ENCODE measurements at regions not wholly inside any gene's neighbourhood (a gene's known extent, or its start where the extent isn't known, plus 50 kb on each side); places are given as distances from the start of the nearest gene placed in this dataset.

DNA sequence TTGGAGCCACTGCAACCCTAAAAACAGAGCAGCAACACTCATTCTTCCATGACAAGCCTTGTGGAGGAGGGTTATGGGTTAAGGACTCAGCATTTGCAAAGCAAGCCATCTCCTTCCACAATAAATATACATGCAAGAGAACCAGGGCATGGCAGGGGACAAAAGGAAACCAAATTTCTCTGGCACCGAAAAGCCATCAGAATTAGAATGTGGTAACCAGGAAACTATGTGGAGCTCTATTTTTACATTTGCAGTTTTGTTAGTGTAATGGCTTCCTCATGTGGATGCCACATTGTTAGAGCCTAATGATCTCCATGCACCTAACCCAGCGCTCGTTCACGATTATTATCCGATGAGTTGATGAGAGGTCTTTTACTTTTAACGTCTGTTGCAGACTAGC lies 91.7 kb downstream of the NAV1 start:
- ATAC-seq (ENCODE audit: low FRiP score) (no peak), DNase-seq (no peak)
- H3K27me3 ChIP-seq (ENCODE audit: control insufficient read depth in 1 of 2, insufficient read depth in 2 of 2, low read length in 1 of 2): no peaks in the 10 kb centered on the region
- H3K9me3 ChIP-seq (ENCODE audit: control insufficient read depth, low read length): no peaks in the 10 kb centered on the region
- intact Hi-C loops (cut with DNase I): no loop called here
- H3K4me3 ChIP-seq (ENCODE audit: low read length in 2 of 2): no peak overlapping the region
- H3K4me1 ChIP-seq (ENCODE audit: control insufficient read depth in 1 of 2, insufficient read depth in 2 of 2, low read length in 2 of 2): peaks cover 13 to 23% of the 10 kb centered on the region in 2 donors
- WGBS, 2 donors: 22 to 30% methylated on average over 6 of the region's 6 CpGs
- H3K36me3 ChIP-seq (ENCODE audit: control insufficient read depth in 1 of 2, insufficient read depth in 2 of 2, low read length in 1 of 2): no peaks in the 10 kb centered on the region
- peak overlapping the region; percentile 60 to 67 for H3K27ac ChIP-seq (ENCODE audit: low read depth in 1 of 2, low read length in 2 of 2)

DNA sequence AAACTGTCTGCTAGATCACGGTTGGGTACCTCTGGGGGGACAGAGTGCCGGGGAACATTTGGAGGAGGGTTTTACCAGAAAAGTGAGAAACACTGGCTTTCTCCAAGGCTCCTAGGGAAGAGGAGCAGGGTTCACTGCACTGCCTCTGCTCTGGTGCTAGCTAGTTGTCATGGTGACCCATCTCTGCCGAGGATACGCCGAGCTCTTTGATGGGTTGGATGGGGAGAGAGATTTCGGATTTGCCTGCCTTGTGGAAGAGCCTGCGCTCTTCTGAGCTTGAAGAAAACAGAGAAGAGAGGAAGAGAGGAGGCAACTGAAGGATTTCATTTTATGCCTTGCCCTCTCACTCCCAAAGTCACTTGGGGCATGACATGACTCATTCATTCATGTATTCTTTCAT lies 92.1 kb downstream of the NAV1 start:
- intact Hi-C loops (cut with DNase I): no loop called here
- Histone ChIP-seq H3K9me3 (ENCODE audit: control insufficient read depth, low read length) (no peaks in the 10 kb centered on the region), H3K4me1 (ENCODE audit: control insufficient read depth in 1 of 2, insufficient read depth in 2 of 2, low read length in 2 of 2) (peaks cover 13 to 23% of the 10 kb centered on the region in 2 donors)

DNA sequence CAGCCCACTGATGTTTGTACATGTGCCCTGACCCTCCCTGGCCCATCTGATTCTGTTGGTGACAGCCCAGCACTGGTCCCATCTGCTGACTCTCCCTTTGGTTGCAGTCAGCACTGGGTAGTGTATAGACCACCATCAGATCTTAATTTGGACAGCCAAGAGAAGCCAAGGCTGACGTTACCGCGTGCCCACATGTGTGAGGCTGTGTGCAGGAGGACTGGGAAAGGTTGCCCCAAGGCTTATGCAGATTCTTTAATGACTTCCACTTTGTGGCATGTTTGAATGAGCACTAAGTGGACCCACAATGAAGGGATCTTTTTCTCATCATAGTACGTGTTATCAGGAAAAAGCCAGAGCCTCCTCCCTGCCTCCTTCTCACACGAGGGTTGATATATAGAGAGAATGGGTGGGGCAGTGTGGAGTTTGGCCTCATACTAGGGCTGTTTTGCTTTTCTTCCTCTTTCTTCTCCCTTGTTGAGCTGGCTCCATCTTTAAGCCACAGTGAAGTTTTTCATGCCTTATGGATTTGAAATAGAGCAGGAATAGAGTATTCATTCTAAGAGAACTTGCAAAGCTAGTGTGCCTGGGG lies 93.5 kb downstream of the NAV1 start:
- no peak for ATAC-seq (ENCODE audit: low FRiP score)
- H3K27me3 ChIP-seq (ENCODE audit: control insufficient read depth in 1 of 2, insufficient read depth in 2 of 2, low read length in 1 of 2): no peaks in the 10 kb centered on the region
- no peak for DNase-seq
- H3K4me3 ChIP-seq (ENCODE audit: low read length in 2 of 2): no peak overlapping the region
- H3K27ac ChIP-seq (ENCODE audit: low read depth in 1 of 2, low read length in 2 of 2): no peak overlapping the region
- WGBS, 2 donors: 73 to 75% methylated on average over 5 of the region's 5 CpGs
- H3K4me1 ChIP-seq (ENCODE audit: control insufficient read depth in 1 of 2, insufficient read depth in 2 of 2, low read length in 2 of 2): peaks cover 13 to 23% of the 10 kb centered on the region in 2 donors
- no peaks in the 10 kb centered on the region for H3K36me3 ChIP-seq (ENCODE audit: control insufficient read depth in 1 of 2, insufficient read depth in 2 of 2, low read length in 1 of 2)
- intact Hi-C loops (cut with DNase I): no loop called here
- no peaks in the 10 kb centered on the region for H3K9me3 ChIP-seq (ENCODE audit: control insufficient read depth, low read length)

More for the DNA sequence above, 92.1 kb downstream of the NAV1 start:
- Histone ChIP-seq H3K36me3 (ENCODE audit: control insufficient read depth in 1 of 2, insufficient read depth in 2 of 2, low read length in 1 of 2) (no peaks in the 10 kb centered on the region), H3K27ac (ENCODE audit: low read depth in 1 of 2, low read length in 2 of 2) (peak overlapping the region; percentile 56 to 60), H3K27me3 (ENCODE audit: control insufficient read depth in 1 of 2, insufficient read depth in 2 of 2, low read length in 1 of 2) (no peaks in the 10 kb centered on the region), H3K4me3 (ENCODE audit: low read length in 2 of 2) (no peak overlapping the region)
- DNase-seq (no peak), ATAC-seq (ENCODE audit: low FRiP score) (no peak)
- 87% methylated on average over 7 of the region's 7 CpGs for WGBS, 2 donors

DNA sequence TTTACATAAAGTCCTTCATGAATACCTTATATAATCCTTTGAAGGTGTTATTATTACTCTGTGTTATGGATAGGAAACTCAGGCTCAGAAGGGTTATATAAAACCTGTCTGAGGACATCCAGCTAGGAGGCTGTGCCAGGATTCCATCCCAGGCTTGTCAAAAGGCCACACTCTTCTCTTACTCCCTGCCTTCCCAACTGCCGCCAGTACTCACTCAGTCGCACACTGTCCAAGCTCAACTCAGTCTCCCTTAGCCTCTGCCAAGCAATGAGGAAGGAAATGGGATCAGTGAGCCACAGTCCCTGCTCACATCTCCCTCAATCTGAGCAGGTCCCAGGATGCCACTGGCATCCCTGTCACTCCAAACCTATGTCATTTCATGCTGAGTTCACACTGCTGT lies 94.4 kb downstream of the NAV1 start:
- Histone ChIP-seq H3K36me3 (ENCODE audit: control insufficient read depth in 1 of 2, insufficient read depth in 2 of 2, low read length in 1 of 2) (no peaks in the 10 kb centered on the region), H3K9me3 (ENCODE audit: control insufficient read depth, low read length) (no peaks in the 10 kb centered on the region), H3K27me3 (ENCODE audit: control insufficient read depth in 1 of 2, insufficient read depth in 2 of 2, low read length in 1 of 2) (no peaks in the 10 kb centered on the region), H3K4me1 (ENCODE audit: control insufficient read depth in 1 of 2, insufficient read depth in 2 of 2, low read length in 2 of 2) (peaks cover 13 to 21% of the 10 kb centered on the region in 2 donors), H3K4me3 (ENCODE audit: low read length in 2 of 2) (no peak overlapping the region), H3K27ac (ENCODE audit: low read depth in 1 of 2, low read length in 2 of 2) (no peak overlapping the region)
- ATAC-seq (ENCODE audit: low FRiP score) (peak; percentile 73), DNase-seq (no peak)
- intact Hi-C loops (cut with DNase I): no loop called here
- WGBS, 2 donors: 10 to 16% methylated on average over 2 of the region's 2 CpGs

DNA sequence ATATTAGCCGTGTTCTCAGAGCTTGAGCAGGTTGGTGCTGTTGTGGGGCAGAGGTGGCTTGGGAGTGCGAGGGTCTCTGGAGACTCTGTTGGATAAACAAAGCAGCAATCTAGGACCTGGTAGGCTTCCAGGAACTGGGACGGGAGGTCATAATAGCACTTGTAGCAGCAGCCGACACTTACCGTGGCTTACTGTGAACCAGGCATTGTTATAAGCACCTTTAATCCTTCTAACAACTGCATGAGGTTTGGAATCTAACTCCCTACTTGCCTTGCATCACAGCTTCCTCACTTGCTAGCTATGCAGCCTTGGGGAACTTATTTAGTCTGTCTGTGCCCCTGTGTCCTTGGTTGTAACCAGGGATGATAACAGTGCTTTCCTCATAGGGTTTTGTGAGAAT lies 94.9 kb downstream of the NAV1 start:
- H3K9me3 ChIP-seq (ENCODE audit: control insufficient read depth, low read length): no peaks in the 10 kb centered on the region
- no peak for ATAC-seq (ENCODE audit: low FRiP score)
- H3K27ac ChIP-seq (ENCODE audit: low read depth in 1 of 2, low read length in 2 of 2): no peak overlapping the region
- H3K4me3 ChIP-seq (ENCODE audit: low read length in 2 of 2): no peak overlapping the region
- intact Hi-C loops (cut with DNase I): no loop called here
- WGBS, 2 donors: 6 to 7% methylated on average over 5 of the region's 5 CpGs
- no peaks in the 10 kb centered on the region for H3K27me3 ChIP-seq (ENCODE audit: control insufficient read depth in 1 of 2, insufficient read depth in 2 of 2, low read length in 1 of 2)
- no peak for DNase-seq
- H3K36me3 ChIP-seq (ENCODE audit: control insufficient read depth in 1 of 2, insufficient read depth in 2 of 2, low read length in 1 of 2): no peaks in the 10 kb centered on the region
- H3K4me1 ChIP-seq (ENCODE audit: control insufficient read depth in 1 of 2, insufficient read depth in 2 of 2, low read length in 2 of 2): peaks cover 13 to 19% of the 10 kb centered on the region in 2 donors

DNA sequence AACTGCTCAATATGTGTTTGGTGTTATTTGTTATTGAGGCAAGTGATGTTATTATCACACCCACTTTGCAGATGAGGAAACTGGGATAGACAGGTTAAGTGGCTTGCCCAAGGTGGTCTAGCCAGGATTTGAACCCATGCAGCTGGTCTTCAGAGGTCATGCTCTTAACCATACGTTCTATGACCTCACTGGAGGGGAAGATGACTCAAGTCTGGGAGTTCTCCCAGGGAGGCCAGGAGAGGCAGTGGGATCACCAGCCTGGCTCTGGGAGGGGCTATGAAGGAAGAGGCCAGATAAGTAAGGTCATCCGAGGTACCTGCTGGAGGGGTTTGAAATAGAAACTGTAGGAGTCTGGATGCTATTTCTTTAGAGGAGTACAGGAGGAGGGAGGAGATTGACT lies 95.3 kb downstream of the NAV1 start:
- ATAC-seq (ENCODE audit: low FRiP score) (no peak), DNase-seq (no peak)
- Histone ChIP-seq H3K4me3 (ENCODE audit: low read length in 2 of 2) (no peak overlapping the region), H3K27ac (ENCODE audit: low read depth in 1 of 2, low read length in 2 of 2) (no peak overlapping the region), H3K36me3 (ENCODE audit: control insufficient read depth in 1 of 2, insufficient read depth in 2 of 2, low read length in 1 of 2) (no peaks in the 10 kb centered on the region), H3K27me3 (ENCODE audit: control insufficient read depth in 1 of 2, insufficient read depth in 2 of 2, low read length in 1 of 2) (no peaks in the 10 kb centered on the region), H3K9me3 (ENCODE audit: control insufficient read depth, low read length) (no peaks in the 10 kb centered on the region), H3K4me1 (ENCODE audit: control insufficient read depth in 1 of 2, insufficient read depth in 2 of 2, low read length in 2 of 2) (peaks cover 13 to 19% of the 10 kb centered on the region in 2 donors)
- intact Hi-C loops (cut with DNase I): no loop called here
- WGBS, 2 donors: 48 to 49% methylated on average over 2 of the region's 2 CpGs

DNA sequence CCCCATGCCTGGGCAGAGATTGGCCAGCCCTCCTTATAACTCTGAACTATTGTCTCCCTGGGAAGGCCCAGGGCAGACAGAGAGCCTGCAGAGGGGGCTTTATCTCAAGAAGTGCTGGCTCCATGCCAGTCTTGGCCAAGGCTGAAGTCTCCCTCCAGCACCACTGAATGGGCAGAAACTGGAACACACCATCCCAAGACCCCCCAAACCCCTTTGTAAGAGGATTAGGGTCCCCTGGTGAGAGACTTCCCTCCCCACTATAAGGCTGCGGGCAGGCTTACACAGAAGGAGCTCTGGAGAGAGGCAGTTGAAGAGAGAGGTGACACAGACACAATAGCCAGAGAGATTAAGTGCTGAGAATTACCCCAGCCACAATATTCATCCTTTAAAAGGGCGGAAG lies 97.2 kb downstream of the NAV1 start:
- Histone ChIP-seq H3K27me3 (ENCODE audit: control insufficient read depth in 1 of 2, insufficient read depth in 2 of 2, low read length in 1 of 2) (no peaks in the 10 kb centered on the region), H3K9me3 (ENCODE audit: control insufficient read depth, low read length) (no peaks in the 10 kb centered on the region), H3K4me1 (ENCODE audit: control insufficient read depth in 1 of 2, insufficient read depth in 2 of 2, low read length in 2 of 2) (peaks cover 5 to 11% of the 10 kb centered on the region in 2 donors), H3K36me3 (ENCODE audit: control insufficient read depth in 1 of 2, insufficient read depth in 2 of 2, low read length in 1 of 2) (no peaks in the 10 kb centered on the region), H3K27ac (ENCODE audit: low read depth in 1 of 2, low read length in 2 of 2) (no peak overlapping the region), H3K4me3 (ENCODE audit: low read length in 2 of 2) (no peak overlapping the region)
- intact Hi-C loops (cut with DNase I): no loop called here
- DNase-seq: no peak
- WGBS, 2 donors: 88 to 100% methylated on average over 2 of the region's 2 CpGs
- no peak for ATAC-seq (ENCODE audit: low FRiP score)

DNA sequence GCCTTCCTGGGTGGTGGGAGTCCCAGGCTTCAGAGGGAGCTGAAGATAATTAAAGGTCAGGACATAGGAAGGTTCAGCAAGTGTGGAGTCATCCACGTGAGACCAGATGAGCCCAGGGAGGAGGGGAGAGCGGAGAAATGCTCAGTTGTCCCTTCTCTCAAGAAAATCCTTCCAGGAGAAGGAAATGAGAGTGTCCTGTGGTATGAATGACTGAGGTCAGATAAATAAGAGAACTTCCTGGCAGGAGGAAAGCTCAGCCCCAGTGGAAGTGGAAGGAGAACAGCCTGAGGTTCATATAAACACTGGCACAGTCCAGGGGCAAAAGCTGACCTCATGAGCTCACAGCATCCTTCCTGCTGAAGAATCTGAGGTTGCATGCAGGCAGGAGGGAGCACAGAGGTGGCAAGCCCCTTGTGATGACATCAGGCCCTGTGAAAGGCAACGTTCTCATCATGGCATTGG lies 97.6 kb downstream of the NAV1 start:
- no peak overlapping the region for H3K4me3 ChIP-seq (ENCODE audit: low read length in 2 of 2)
- DNase-seq (no peak), ATAC-seq (ENCODE audit: low FRiP score) (no peak)
- WGBS, 2 donors: 72 to 79% methylated on average over 3 of the region's 3 CpGs
- peaks cover 4 to 7% of the 10 kb centered on the region in 2 donors for H3K4me1 ChIP-seq (ENCODE audit: control insufficient read depth in 1 of 2, insufficient read depth in 2 of 2, low read length in 2 of 2)
- H3K9me3 ChIP-seq (ENCODE audit: control insufficient read depth, low read length): no peaks in the 10 kb centered on the region
- intact Hi-C loops (cut with DNase I): no loop called here
- H3K27ac ChIP-seq (ENCODE audit: low read depth in 1 of 2, low read length in 2 of 2): no peak overlapping the region
- H3K36me3 ChIP-seq (ENCODE audit: control insufficient read depth in 1 of 2, insufficient read depth in 2 of 2, low read length in 1 of 2): no peaks in the 10 kb centered on the region
- no peaks in the 10 kb centered on the region for H3K27me3 ChIP-seq (ENCODE audit: control insufficient read depth in 1 of 2, insufficient read depth in 2 of 2, low read length in 1 of 2)

DNA sequence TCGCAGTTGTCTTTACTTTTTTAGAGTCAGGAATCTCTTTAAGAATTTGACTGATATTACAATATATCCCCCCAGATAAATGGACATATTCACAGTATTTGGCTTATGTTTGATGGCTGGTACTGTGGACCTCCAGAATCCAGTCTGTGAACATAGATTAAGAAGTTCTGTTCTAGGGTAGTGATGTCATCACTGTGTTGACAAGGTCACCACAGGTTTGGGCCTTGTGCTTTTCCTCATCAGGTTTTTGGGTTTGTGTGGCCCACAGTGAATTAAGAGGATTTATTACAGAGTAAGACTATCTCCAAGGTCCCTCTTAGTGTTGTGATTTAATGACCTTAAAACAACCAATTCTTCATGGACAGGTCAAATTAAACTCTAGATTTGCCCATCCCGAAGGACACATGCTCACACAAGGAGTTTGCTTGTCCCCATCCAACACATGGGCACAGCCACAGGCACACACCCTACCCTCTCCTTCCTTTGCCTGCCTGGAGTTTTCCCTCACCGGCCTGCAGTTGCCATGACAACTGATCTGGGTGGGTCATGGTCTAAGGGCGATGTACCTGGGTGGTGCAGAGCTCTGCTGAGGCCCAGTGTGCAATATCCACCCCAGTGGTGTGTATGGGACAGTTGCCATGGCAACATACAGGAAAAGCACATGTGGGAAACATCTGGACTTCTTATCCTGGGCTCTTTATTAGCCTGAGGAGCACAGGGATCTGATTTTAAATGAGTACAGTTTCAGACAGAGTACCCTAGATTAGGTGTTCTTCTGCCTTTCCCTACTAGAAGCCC lies 98.6 kb downstream of the NAV1 start:
- H3K9me3 ChIP-seq (ENCODE audit: control insufficient read depth, low read length): no peaks in the 10 kb centered on the region
- H3K27ac ChIP-seq (ENCODE audit: low read depth in 1 of 2, low read length in 2 of 2): no peak overlapping the region
- no peak for ATAC-seq (ENCODE audit: low FRiP score)
- no peak overlapping the region for H3K4me3 ChIP-seq (ENCODE audit: low read length in 2 of 2)
- no peak for DNase-seq
- peaks cover 4 to 7% of the 10 kb centered on the region in 2 donors for H3K4me1 ChIP-seq (ENCODE audit: control insufficient read depth in 1 of 2, insufficient read depth in 2 of 2, low read length in 2 of 2)
- H3K27me3 ChIP-seq (ENCODE audit: control insufficient read depth in 1 of 2, insufficient read depth in 2 of 2, low read length in 1 of 2): no peaks in the 10 kb centered on the region
- no peaks in the 10 kb centered on the region for H3K36me3 ChIP-seq (ENCODE audit: control insufficient read depth in 1 of 2, insufficient read depth in 2 of 2, low read length in 1 of 2)
- 89 to 90% methylated on average over 4 of the region's 4 CpGs for WGBS, 2 donors
- intact Hi-C loops (cut with DNase I): no loop called here
